H1 (cell line): ENCODE measurements at regions not wholly inside any gene's neighbourhood (a gene's known extent, or its start where the extent isn't known, plus 50 kb on each side); places are given as distances from the start of the nearest gene placed in this dataset.

Experiments
- CTCF ChIA-PET: fragments of 300-600 bp; sonication (Branson Sonifier 250); formaldehyde crosslinking; loops from one replicate; lab custom pipeline; 2021; ENCODE audit not compliant: partially characterized antibody; lab: Charles Lee
- POLR2A ChIA-PET: fragments of 300-600 bp; sonication (Branson Sonifier 250); formaldehyde crosslinking; loops from one replicate; lab custom pipeline; 2021; ENCODE audit warnings: inconsistent platforms; ENCODE audit not compliant: partially characterized antibody; lab: Charles Lee
- DNase-seq, 2 experiments: peaks; one replicate each; pipeline versions ENCODE4 v3.0.0 to v3.0.0-alpha.2; 2010 to 2022; ENCODE audit warnings: low spot score in 2 of 2, low read depth in 1 of 2, mixed read lengths in 1 of 2
- FAIRE-seq: peaks from 2 replicates; lab custom pipeline; 2011; peaks lifted over from hg19 to GRCh38; lab: Jason Lieb, UNC
- H2AFZ ChIP-seq: 2 replicates; pipeline ENCODE4 v1.8.1; 2012; ENCODE audit warnings: low read length, inconsistent platforms
- H2AK5ac ChIP-seq: 2 replicates; pipeline ENCODE4 v1.6.1; 2013; ENCODE audit warnings: low read depth, low read length
- H2BK120ac ChIP-seq: replicated peaks from 2 replicates; pipeline ENCODE3; 2013; ENCODE audit warnings: low read depth, low read length, inconsistent platforms
- H2BK12ac ChIP-seq: 2 replicates; pipeline ENCODE4 v1.6.1; 2013; ENCODE audit warnings: low read depth, low read length
- H2BK15ac ChIP-seq: 2 replicates; pipeline ENCODE4 v1.6.1; 2013; ENCODE audit warnings: low read length
- H2BK20ac ChIP-seq: 2 replicates; pipeline ENCODE4 v1.6.1; 2013; ENCODE audit warnings: low read length
- H2BK5ac ChIP-seq: 2 replicates; pipeline ENCODE4 v1.6.1; 2013; ENCODE audit warnings: low read depth, low read length
- H3K14ac ChIP-seq: 2 replicates; pipeline ENCODE4 v1.6.1; 2013; ENCODE audit warnings: inconsistent platforms; ENCODE audit not compliant: insufficient read length
- H3K18ac ChIP-seq: 2 replicates; pipeline ENCODE4 v1.6.1; 2013; ENCODE audit warnings: low read length; ENCODE audit errors: extremely low read depth
- H3K23ac ChIP-seq: 2 replicates; pipeline ENCODE4 v1.6.1; 2013; ENCODE audit warnings: inconsistent platforms; ENCODE audit not compliant: insufficient read length
- H3K23me2 ChIP-seq: 2 replicates; pipeline ENCODE4 v1.6.1; 2013; ENCODE audit warnings: low read depth, low read length
- H3K27ac ChIP-seq: 2 replicates; pipeline ENCODE4 v1.6.1; 2011; ENCODE audit warnings: low read depth, low read length, inconsistent platforms
- H3K27me3 ChIP-seq, 4 experiments: replicated peaks in 1 of 4; 1 replicate in 1 of 4; 2 replicates in 3 of 4; pipeline versions ENCODE4 v1.6.1 to v1.8.1; 2011 to 2013; ENCODE audit warnings: low read length in 3 of 4, mild to moderate bottlenecking in 3 of 4, inconsistent platforms in 2 of 4, mixed read lengths in 2 of 4, moderate library complexity in 1 of 4; ENCODE audit not compliant: control insufficient read depth in 3 of 4, insufficient read depth in 3 of 4; ENCODE audit errors: extremely low read depth in 1 of 4
- H3K36me3 ChIP-seq, 4 experiments: 2 replicates each; pipeline versions ENCODE4 v1.6.1 to v1.8.1; 2011 to 2013; ENCODE audit warnings: mild to moderate bottlenecking in 4 of 4, low read length in 3 of 4, moderate library complexity in 2 of 4, control low read depth in 1 of 4, inconsistent platforms in 1 of 4; ENCODE audit not compliant: insufficient read depth in 4 of 4, control insufficient read depth in 2 of 4
- H3K4ac ChIP-seq: replicated peaks from 2 replicates; pipeline ENCODE3; 2013; ENCODE audit warnings: low read length, low read depth, mixed read lengths, inconsistent platforms; ENCODE audit not compliant: insufficient read length
- H3K4me1 ChIP-seq, 4 experiments: replicated peaks in 1 of 4; 1 replicate in 1 of 4; 2 replicates in 3 of 4; pipeline versions ENCODE4 v1.6.1 to v1.8.1; 2011 to 2013; ENCODE audit warnings: low read length in 3 of 4, inconsistent platforms in 2 of 4, mixed read lengths in 1 of 4; ENCODE audit not compliant: insufficient read depth in 4 of 4, control insufficient read depth in 3 of 4
- H3K4me2 ChIP-seq, 2 experiments: 2 replicates each; pipeline versions ENCODE4 v1.6.1 to v1.8.1; 2011 to 2013; ENCODE audit warnings: low read depth in 2 of 2, low read length in 2 of 2, control low read depth in 1 of 2, inconsistent platforms in 1 of 2, mild to moderate bottlenecking in 1 of 2; ENCODE audit not compliant: insufficient read depth in 1 of 2
- H3K4me3 ChIP-seq, 4 experiments: fragments of 200-600, 300-600 bp in 1 of 4; sonication (generic), shearing (Covaris generic), sonication (Bioruptor Twin) in 1 of 4; 2 replicates each; pipeline versions ENCODE4 v1.5.1 to v1.8.1; 2011 to 2016; ENCODE audit warnings: low read length in 4 of 4, low read depth in 3 of 4, control low read depth in 2 of 4, inconsistent platforms in 2 of 4, mild to moderate bottlenecking in 2 of 4, mixed read lengths in 1 of 4, moderate library complexity in 1 of 4; ENCODE audit not compliant: insufficient read depth in 2 of 4; ENCODE audit errors: extremely low read depth in 1 of 4
- H3K56ac ChIP-seq: replicated peaks from 2 replicates; pipeline ENCODE3; 2013; ENCODE audit warnings: low read depth, mild to moderate bottlenecking, mixed read lengths, low read length, inconsistent platforms; ENCODE audit not compliant: insufficient read length
- H3K79me1 ChIP-seq: 2 replicates; pipeline ENCODE4 v1.6.1; 2013; ENCODE audit warnings: low read depth, low read length, control low read depth
- H3K79me2 ChIP-seq, 2 experiments: 2 replicates each; pipeline versions ENCODE4 v1.6.1 to v1.8.1; 2012 to 2013; ENCODE audit warnings: low read length in 2 of 2, mild to moderate bottlenecking in 2 of 2, inconsistent platforms in 1 of 2; ENCODE audit not compliant: insufficient read depth in 2 of 2, control insufficient read depth in 1 of 2
- H3K9ac ChIP-seq, 4 experiments: replicated peaks in 1 of 4; 1 replicate in 1 of 4; 2 replicates in 3 of 4; pipeline versions ENCODE4 v1.6.1 to v1.8.1; 2011 to 2013; ENCODE audit warnings: low read depth in 3 of 4, low read length in 3 of 4, control low read depth in 2 of 4, mild to moderate bottlenecking in 2 of 4, moderate library complexity in 2 of 4, inconsistent platforms in 1 of 4; ENCODE audit errors: extremely low read depth in 1 of 4
- H3K9me3 ChIP-seq, 2 experiments: 2 replicates each; pipeline versions ENCODE4 v1.6.1 to v1.8.1; 2012 to 2013; ENCODE audit warnings: mild to moderate bottlenecking in 2 of 2, moderate library complexity in 2 of 2, control low read depth in 1 of 2, inconsistent platforms in 1 of 2, low read depth in 1 of 2, low read length in 1 of 2, mixed read lengths in 1 of 2; ENCODE audit not compliant: insufficient read depth in 2 of 2
- H4K20me1 ChIP-seq, 2 experiments: replicated peaks in 1 of 2; 2 replicates each; pipeline versions ENCODE3 to v1.8.1; 2011 to 2013; ENCODE audit warnings: inconsistent platforms in 2 of 2, low read length in 2 of 2, mild to moderate bottlenecking in 1 of 2; ENCODE audit not compliant: insufficient read depth in 2 of 2, control insufficient read depth in 1 of 2
- H4K5ac ChIP-seq: 2 replicates; pipeline ENCODE4 v1.6.1; 2013; ENCODE audit warnings: low read length, low read depth, mixed read lengths, inconsistent platforms; ENCODE audit not compliant: insufficient read length
- H4K8ac ChIP-seq: 2 replicates; pipeline ENCODE4 v1.8.0; 2013; ENCODE audit warnings: mild to moderate bottlenecking, moderate library complexity, low read length, inconsistent platforms; ENCODE audit not compliant: insufficient read depth; ENCODE audit errors: extremely low read depth
- H4K91ac ChIP-seq: replicated peaks from 2 replicates; pipeline ENCODE3; 2013; ENCODE audit warnings: low read length, mixed read lengths, inconsistent platforms; ENCODE audit not compliant: insufficient read length
- SP1 ChIP-seq: IDR thresholded peaks from 2 replicates; pipeline ENCODE4 v1.6.1; 2011; ENCODE audit warnings: low read depth, low read length
- WGBS, 2 experiments: shearing (Covaris generic) in 1 of 2; methylation state at CpG; one replicate each; pipeline versions ENCODE4 v1.1.6 to v1.1.7; 2013 to 2015; ENCODE audit warnings: low lambda C conversion rate in 2 of 2, mixed read lengths in 2 of 2, inconsistent platforms in 1 of 2, low coverage in 1 of 2, missing lambda C conversion rate in 1 of 2; ENCODE audit not compliant: insufficient replicate concordance in 2 of 2, insufficient coverage in 1 of 2, insufficient read length in 1 of 2; ENCODE audit errors: extremely low coverage in 1 of 2, missing lambda C conversion rate in 1 of 2; 5-methylcytosine and 5-hydroxymethylcytosine counted together

DNA sequence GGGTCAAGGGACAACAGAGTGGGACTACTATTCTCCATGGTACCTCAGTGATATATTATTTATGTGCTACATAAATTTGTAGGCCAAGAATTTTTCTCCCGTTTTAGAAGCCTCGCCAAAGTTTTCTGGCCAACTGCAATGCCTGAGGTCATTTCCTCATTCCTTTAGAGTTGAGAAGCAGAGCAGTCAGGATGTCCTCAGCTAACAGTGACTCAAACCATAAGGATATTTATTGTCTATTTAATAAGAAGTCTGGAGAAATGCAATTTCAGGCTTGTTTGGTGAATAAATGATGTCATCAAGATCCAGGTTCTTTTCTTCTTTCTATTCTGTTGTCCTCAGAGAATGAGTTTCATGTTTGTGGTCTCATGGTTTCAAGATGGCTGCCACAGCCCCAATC, 91.0 kb downstream of the ADCYAP1 start:
- H3K4me1 ChIP-seq = peaks cover 0 to 9% (median 2%) of the 10 kb centered on the region in 4 experiments; a peak in 2 of 7 replicates
- no peak overlapping the region for H3K56ac ChIP-seq
- no peak overlapping the region for H2AFZ ChIP-seq
- H3K27me3 ChIP-seq = no peaks in the 10 kb centered on the region
- H3K27ac ChIP-seq = no peak overlapping the region
- H4K91ac ChIP-seq = no peak overlapping the region
- H3K4me3 ChIP-seq = no peak overlapping the region
- H4K8ac ChIP-seq = no peak overlapping the region
- H3K4me2 ChIP-seq = no peak overlapping the region
- no peak overlapping the region for H2BK20ac ChIP-seq
- H2BK120ac ChIP-seq = no peak overlapping the region
- H3K18ac ChIP-seq = no peak overlapping the region
- peaks cover 0 to 4% (median 0%) of the 10 kb centered on the region in 4 experiments; a peak in 1 of 8 replicates for H3K36me3 ChIP-seq
- ChIA-PET CTCF (no interaction called here), POLR2A (no interaction called here)
- H3K4ac ChIP-seq = no peak overlapping the region
- no peak overlapping the region for H2BK15ac ChIP-seq
- DNase-seq (no peak), FAIRE-seq (no peak)
- H3K23ac ChIP-seq = no peak overlapping the region
- no peaks in the 10 kb centered on the region for H3K23me2 ChIP-seq
- H3K9ac ChIP-seq = no peak overlapping the region
- no peak overlapping the region for H2BK5ac ChIP-seq
- H3K14ac ChIP-seq = no peak overlapping the region
- H3K79me2 ChIP-seq = peaks cover 0 to 3% of the 10 kb centered on the region in 2 experiments; a peak in 1 of 4 replicates
- peaks cover 3% of the 10 kb centered on the region; the same call in 1 of the 2 replicates for H3K79me1 ChIP-seq
- no peaks in the 10 kb centered on the region for H4K20me1 ChIP-seq
- 94% methylated on average over 2 of the region's 2 CpGs; no CpG with 5 or more reads in 1 of the 2 experiments for WGBS, 2 experiments
- H2BK12ac ChIP-seq = no peak overlapping the region
- H2AK5ac ChIP-seq = no peak overlapping the region
- H3K9me3 ChIP-seq = peaks cover 2 to 9% of the 10 kb centered on the region in 2 experiments; a peak in 2 of 4 replicates
- H4K5ac ChIP-seq = no peak overlapping the region
- no peak for TF ChIP-seq SP1
